ENCODE measurements at regions not wholly inside any gene's neighbourhood (a gene's known extent, or its start where the extent isn't known, plus 50 kb on each side); places are given as distances from the start of the nearest gene placed in this dataset.
A peak's percentile ranks its signal among the peaks of the same experiment; 100 is the strongest.

DNA sequence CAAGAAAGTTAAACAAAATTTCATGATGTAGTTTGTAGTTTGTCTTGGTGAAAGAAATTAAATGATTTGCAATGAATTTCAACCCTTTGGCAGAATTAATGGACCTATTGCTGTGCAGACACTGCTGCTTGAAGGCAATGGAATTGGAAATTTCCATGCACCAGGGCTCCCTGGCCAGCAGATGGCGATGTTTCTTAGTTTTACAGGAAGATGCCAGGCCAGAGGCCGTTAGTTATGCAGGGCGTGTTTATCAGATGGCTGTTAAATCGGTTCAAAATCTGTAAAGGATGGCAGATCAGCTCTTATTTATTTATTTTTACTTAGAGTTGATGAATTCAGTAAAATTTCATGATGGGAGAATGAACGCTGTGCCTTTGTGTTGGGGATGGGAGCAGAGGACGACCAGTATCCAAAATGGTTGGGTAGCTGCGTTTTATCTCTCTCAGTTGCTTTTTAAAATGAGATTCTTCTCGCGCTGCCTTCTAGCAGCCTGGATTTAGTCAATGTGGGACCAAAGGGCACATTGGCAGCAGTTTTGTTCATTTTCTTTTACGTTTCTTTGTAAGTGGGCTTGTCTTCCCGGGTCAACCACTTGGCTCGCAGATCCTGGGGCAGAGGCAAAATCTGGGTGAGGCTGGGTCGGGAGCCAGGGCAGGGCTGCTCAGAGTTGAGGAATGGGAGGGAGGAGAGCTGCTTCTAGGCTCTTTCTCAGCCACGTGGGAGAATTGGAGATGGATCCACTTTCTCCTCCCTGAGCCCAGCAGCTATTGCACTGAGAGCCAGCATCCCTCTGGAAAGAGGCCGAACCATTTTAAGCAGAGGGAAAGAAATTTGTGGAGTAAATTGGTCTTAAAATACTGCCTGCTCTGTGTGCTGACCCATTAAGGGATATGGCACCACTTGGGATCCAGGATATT lies 344.0 kb downstream of the PIK3C3 start:
- H3K4me3 ChIP-seq (ENCODE audit: low read depth, low read length): no peak overlapping the region
- DNase-seq (ENCODE audit: low read depth): peak; percentile 58

GRCh38 chr18:42305869-42306593 lies 351.0 kb downstream of the PIK3C3 start:
- no peak for TF ChIP-seq CTCF (conservative IDR thresholded peaks at IDR 0.05; ENCODE audit: low read depth, low read length)
- H3K4me3 ChIP-seq (ENCODE audit: low read depth, low read length): no peak overlapping the region
- DNase-seq (ENCODE audit: low read depth): no peak

More for the DNA sequence above, 344.0 kb downstream of the PIK3C3 start:
- TF ChIP-seq CTCF (conservative IDR thresholded peaks at IDR 0.05; ENCODE audit: low read depth, low read length): peak; percentile 94

GRCh38 chr18:42306594-42306980 lies 351.6 kb downstream of the PIK3C3 start:
- no peak for DNase-seq (ENCODE audit: low read depth)
- TF ChIP-seq CTCF (conservative IDR thresholded peaks at IDR 0.05; ENCODE audit: low read depth, low read length): no peak
- H3K4me3 ChIP-seq (ENCODE audit: low read depth, low read length): no peak overlapping the region

GRCh38 chr18:42310956-42311355 lies 355.9 kb downstream of the PIK3C3 start:
- no peak for TF ChIP-seq CTCF (conservative IDR thresholded peaks at IDR 0.05; ENCODE audit: low read depth, low read length)
- peak; percentile 86 for DNase-seq (ENCODE audit: low read depth)
- no peak overlapping the region for H3K4me3 ChIP-seq (ENCODE audit: low read depth, low read length)

GRCh38 chr18:42326752-42327151 lies 371.7 kb downstream of the PIK3C3 start:
- TF ChIP-seq CTCF (conservative IDR thresholded peaks at IDR 0.05; ENCODE audit: low read depth, low read length): no peak
- no peak overlapping the region for H3K4me3 ChIP-seq (ENCODE audit: low read depth, low read length)
- DNase-seq (ENCODE audit: low read depth): no peak

DNA sequence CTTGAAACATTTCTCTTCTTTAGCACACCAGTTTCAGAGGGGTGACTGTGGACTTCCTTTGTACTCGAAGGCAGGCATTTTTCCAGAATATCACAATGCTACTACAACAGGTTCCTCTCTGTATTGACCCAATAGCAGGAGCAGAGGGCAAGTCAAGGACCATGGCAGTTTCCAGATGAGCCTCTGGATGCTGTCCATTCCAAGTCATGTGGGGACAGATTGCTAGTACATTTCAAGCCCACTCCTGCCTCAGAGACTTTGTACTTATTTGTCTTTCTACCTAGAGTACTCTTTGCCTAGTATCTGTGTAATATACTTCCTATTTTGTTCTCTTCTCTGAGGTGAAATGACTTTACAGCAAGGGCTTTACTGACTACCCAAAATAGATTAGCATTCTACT lies 373.9 kb downstream of the PIK3C3 start:
- no peak overlapping the region for H3K4me3 ChIP-seq (ENCODE audit: low read depth, low read length)
- no peak for DNase-seq (ENCODE audit: low read depth)
- no peak for TF ChIP-seq CTCF (conservative IDR thresholded peaks at IDR 0.05; ENCODE audit: low read depth, low read length)

Measured in epithelial cell of proximal tubule (primary cell).